Astrocyte (in vitro differentiated cells and primary cell): ENCODE measurements at regions not wholly inside any gene's neighbourhood (a gene's known extent, or its start where the extent isn't known, plus 50 kb on each side); places are given as distances from the start of the nearest gene placed in this dataset.

ENCODE experiments used
- DNase-seq: peaks from one replicate; pipeline ENCODE4 v3.0.0-alpha.2; 2010; ENCODE audit warnings: low read depth
- FAIRE-seq: peaks from 2 replicates; lab custom pipeline; 2011; peaks lifted over from hg19 to GRCh38; lab: Jason Lieb, UNC
- H2AFZ ChIP-seq: 2 replicates; pipeline ENCODE4 v1.6.0; 2012; ENCODE audit warnings: low read depth, low read length, inconsistent platforms
- H3K27ac ChIP-seq: 2 replicates; pipeline ENCODE4 v1.5.1; 2011; ENCODE audit warnings: low read depth, low read length, inconsistent platforms
- H3K27me3 ChIP-seq: 2 replicates; pipeline ENCODE4 v1.6.0; 2011; ENCODE audit warnings: low read length, inconsistent platforms; ENCODE audit not compliant: insufficient read depth
- H3K36me3 ChIP-seq: 2 replicates; pipeline ENCODE4 v1.5.1; 2011; ENCODE audit warnings: low read length, inconsistent platforms; ENCODE audit not compliant: insufficient read depth
- H3K4me1 ChIP-seq: 2 replicates; pipeline ENCODE4 v1.5.1; 2011; ENCODE audit warnings: low read length, inconsistent platforms; ENCODE audit not compliant: insufficient read depth
- H3K4me2 ChIP-seq: 2 replicates; pipeline ENCODE4 v1.6.0; 2012; ENCODE audit warnings: low read length, inconsistent platforms
- H3K4me3 ChIP-seq: 2 replicates; pipeline ENCODE4 v1.5.1; 2011; ENCODE audit warnings: low read depth, mild to moderate bottlenecking, low read length, inconsistent platforms; ENCODE audit not compliant: insufficient read depth
- H3K79me2 ChIP-seq: 2 replicates; pipeline ENCODE4 v1.6.0; 2012; ENCODE audit warnings: mild to moderate bottlenecking, low read length, inconsistent platforms; ENCODE audit not compliant: insufficient read depth
- H3K9ac ChIP-seq: 2 replicates; pipeline ENCODE4 v1.6.0; 2012; ENCODE audit warnings: mild to moderate bottlenecking, low read length, inconsistent platforms
- H3K9me3 ChIP-seq: 2 replicates; pipeline ENCODE4 v1.5.1; 2012; ENCODE audit warnings: low read depth, mild to moderate bottlenecking, low read length, inconsistent platforms; ENCODE audit not compliant: insufficient read depth
- H4K20me1 ChIP-seq: 2 replicates; pipeline ENCODE4 v1.6.0; 2012; ENCODE audit warnings: low read length, inconsistent platforms; ENCODE audit not compliant: insufficient read depth
- H3K27ac Mint-ChIP-seq: one replicate; pipeline ENCODE4 v1.8.0; 2021; ENCODE audit warnings: mild to moderate bottlenecking, mixed read lengths; ENCODE audit not compliant: unreplicated experiment
- H3K27me3 Mint-ChIP-seq: one replicate; pipeline ENCODE4 v1.8.0; 2021; ENCODE audit warnings: low read depth, mixed read lengths; ENCODE audit not compliant: unreplicated experiment
- H3K36me3 Mint-ChIP-seq: one replicate; pipeline ENCODE4 v1.8.0; 2021; ENCODE audit warnings: low read depth, mixed read lengths; ENCODE audit not compliant: unreplicated experiment
- H3K4me1 Mint-ChIP-seq: one replicate; pipeline ENCODE4 v1.8.0; 2021; ENCODE audit warnings: low read depth, mixed read lengths; ENCODE audit not compliant: unreplicated experiment
- H3K4me3 Mint-ChIP-seq: one replicate; pipeline ENCODE4 v1.8.0; 2021; ENCODE audit warnings: mild to moderate bottlenecking, moderate library complexity, mixed read lengths; ENCODE audit not compliant: unreplicated experiment
- H3K9me3 Mint-ChIP-seq: one replicate; pipeline ENCODE4 v1.8.0; 2021; ENCODE audit warnings: mild to moderate bottlenecking, mixed read lengths; ENCODE audit not compliant: unreplicated experiment
- EZH2 ChIP-seq: IDR thresholded peaks from 2 replicates; pipeline ENCODE4 v1.6.1; 2012; ENCODE audit warnings: mild to moderate bottlenecking, low read length, inconsistent platforms; ENCODE audit not compliant: insufficient read depth
- TF ChIP-seq, protein P1 (sequence below): IDR thresholded peaks from 2 replicates; pipeline ENCODE4 v1.5.1; 2011; ENCODE audit warnings: low read depth, mild to moderate bottlenecking, inconsistent platforms, low read length, moderate library complexity; ENCODE audit not compliant: insufficient read depth

GRCh38 chr17:43337684-43338428 lies 60.9 kb upstream of the ARL4D start:
- Histone ChIP-seq H3K27ac (no peak overlapping the region), H3K4me3 (no peak overlapping the region), H3K36me3 (no peaks in the 10 kb centered on the region), H4K20me1 (peaks cover 33% of the 10 kb centered on the region), H3K9ac (no peak overlapping the region), H2AFZ (no peak overlapping the region), H3K79me2 (no peaks in the 10 kb centered on the region), H3K27me3 (no peaks in the 10 kb centered on the region), H3K4me1 (peaks cover 22% of the 10 kb centered on the region), H3K4me2 (no peak overlapping the region), H3K9me3 (no peaks in the 10 kb centered on the region)
- Mint-ChIP-seq H3K27me3 (no peaks in the 10 kb centered on the region), H3K4me1 (peaks cover 10% of the 10 kb centered on the region), H3K36me3 (no peaks in the 10 kb centered on the region), H3K27ac (no peak overlapping the region), H3K4me3 (no peak overlapping the region), H3K9me3 (peaks cover 4% of the 10 kb centered on the region)
- no peak for TF ChIP-seq EZH2
- TF ChIP-seq, protein P1, sequence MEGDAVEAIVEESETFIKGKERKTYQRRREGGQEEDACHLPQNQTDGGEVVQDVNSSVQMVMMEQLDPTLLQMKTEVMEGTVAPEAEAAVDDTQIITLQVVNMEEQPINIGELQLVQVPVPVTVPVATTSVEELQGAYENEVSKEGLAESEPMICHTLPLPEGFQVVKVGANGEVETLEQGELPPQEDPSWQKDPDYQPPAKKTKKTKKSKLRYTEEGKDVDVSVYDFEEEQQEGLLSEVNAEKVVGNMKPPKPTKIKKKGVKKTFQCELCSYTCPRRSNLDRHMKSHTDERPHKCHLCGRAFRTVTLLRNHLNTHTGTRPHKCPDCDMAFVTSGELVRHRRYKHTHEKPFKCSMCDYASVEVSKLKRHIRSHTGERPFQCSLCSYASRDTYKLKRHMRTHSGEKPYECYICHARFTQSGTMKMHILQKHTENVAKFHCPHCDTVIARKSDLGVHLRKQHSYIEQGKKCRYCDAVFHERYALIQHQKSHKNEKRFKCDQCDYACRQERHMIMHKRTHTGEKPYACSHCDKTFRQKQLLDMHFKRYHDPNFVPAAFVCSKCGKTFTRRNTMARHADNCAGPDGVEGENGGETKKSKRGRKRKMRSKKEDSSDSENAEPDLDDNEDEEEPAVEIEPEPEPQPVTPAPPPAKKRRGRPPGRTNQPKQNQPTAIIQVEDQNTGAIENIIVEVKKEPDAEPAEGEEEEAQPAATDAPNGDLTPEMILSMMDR = no peak
- no peak for DNase-seq
- no peak for FAIRE-seq

GRCh38 chr17:43334738-43335402 lies 63.9 kb upstream of the ARL4D start:
- no peak overlapping the region for H3K4me3 Mint-ChIP-seq
- Histone ChIP-seq H3K4me3 (no peak overlapping the region), H3K27me3 (no peaks in the 10 kb centered on the region), H3K4me1 (peaks cover 4% of the 10 kb centered on the region), H2AFZ (no peak overlapping the region), H3K9me3 (no peaks in the 10 kb centered on the region), H4K20me1 (peaks cover 19% of the 10 kb centered on the region), H3K79me2 (no peaks in the 10 kb centered on the region), H3K36me3 (no peaks in the 10 kb centered on the region), H3K9ac (no peak overlapping the region), H3K4me2 (no peak overlapping the region), H3K27ac (no peak overlapping the region)
- TF ChIP-seq EZH2 = no peak
- TF ChIP-seq, protein P1 = no peak
- no peak overlapping the region for H3K27ac Mint-ChIP-seq
- H3K36me3 Mint-ChIP-seq = no peaks in the 10 kb centered on the region
- no peak for DNase-seq
- no peak for FAIRE-seq
- peaks cover 7% of the 10 kb centered on the region for H3K9me3 Mint-ChIP-seq
- H3K4me1 Mint-ChIP-seq = no peaks in the 10 kb centered on the region
- no peaks in the 10 kb centered on the region for H3K27me3 Mint-ChIP-seq
